ENCODE measurements at regions not wholly inside any gene's neighbourhood (a gene's known extent, or its start where the extent isn't known, plus 50 kb on each side); places are given as distances from the start of the nearest gene placed in this dataset.
"Not testable (repeated sequence)": the region's sequence is repeated elsewhere in the genome, so short reads cannot be mapped to it uniquely, and the experiment has no call there.

DNA sequence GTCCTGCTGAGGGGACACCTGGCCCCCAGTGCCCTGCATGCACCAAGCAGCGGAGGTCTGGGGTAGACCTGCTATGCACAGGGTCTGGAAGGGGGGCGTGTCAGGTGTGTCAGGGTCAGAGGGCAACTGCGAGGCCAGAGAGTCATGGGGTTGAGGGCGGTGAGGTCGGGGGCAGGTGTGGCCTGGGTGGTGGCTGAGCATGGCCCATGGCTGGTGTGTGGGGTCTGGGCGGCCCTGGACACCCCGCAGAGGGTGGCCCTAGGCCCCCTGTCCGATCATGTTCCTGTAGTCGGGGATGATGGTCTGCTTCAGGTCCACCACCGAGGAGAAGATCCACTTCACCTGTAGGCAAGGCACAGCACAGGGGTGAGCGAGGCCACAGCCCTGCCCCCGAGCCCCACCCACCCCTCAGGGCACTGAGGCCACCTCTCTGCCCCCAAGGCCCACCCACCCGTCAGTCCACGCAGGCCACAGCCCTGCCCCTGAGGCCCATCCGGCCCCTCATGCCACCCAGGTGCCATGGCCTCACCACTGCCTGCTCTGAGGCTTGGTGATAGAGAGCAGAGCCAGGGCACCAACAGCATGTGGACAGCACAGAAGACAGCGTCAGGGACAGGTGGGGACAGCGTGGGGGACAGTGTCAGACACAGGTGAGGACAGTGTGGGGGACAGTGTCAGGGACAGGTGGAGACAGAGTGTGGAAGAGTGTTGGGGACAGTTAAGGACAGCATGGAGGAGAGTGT, 211.3 kb downstream of the TMEM121 start:
- no peaks in the 10 kb centered on the region for H3K4me1 ChIP-seq (replicated peaks in 1 of 2)
- no peak overlapping the region for H3K27ac ChIP-seq
- DNase-seq, result no peak
- H3K9me3 ChIP-seq (replicated peaks in 1 of 3), result no peaks in the 10 kb centered on the region
- intact Hi-C loops (cut with DNase I), result no loop called here
- TF ChIP-seq, protein P1, sequence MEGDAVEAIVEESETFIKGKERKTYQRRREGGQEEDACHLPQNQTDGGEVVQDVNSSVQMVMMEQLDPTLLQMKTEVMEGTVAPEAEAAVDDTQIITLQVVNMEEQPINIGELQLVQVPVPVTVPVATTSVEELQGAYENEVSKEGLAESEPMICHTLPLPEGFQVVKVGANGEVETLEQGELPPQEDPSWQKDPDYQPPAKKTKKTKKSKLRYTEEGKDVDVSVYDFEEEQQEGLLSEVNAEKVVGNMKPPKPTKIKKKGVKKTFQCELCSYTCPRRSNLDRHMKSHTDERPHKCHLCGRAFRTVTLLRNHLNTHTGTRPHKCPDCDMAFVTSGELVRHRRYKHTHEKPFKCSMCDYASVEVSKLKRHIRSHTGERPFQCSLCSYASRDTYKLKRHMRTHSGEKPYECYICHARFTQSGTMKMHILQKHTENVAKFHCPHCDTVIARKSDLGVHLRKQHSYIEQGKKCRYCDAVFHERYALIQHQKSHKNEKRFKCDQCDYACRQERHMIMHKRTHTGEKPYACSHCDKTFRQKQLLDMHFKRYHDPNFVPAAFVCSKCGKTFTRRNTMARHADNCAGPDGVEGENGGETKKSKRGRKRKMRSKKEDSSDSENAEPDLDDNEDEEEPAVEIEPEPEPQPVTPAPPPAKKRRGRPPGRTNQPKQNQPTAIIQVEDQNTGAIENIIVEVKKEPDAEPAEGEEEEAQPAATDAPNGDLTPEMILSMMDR (IDR thresholded peaks at IDR 0.05), result no peak
- no peak for TF ChIP-seq POLR2A (IDR thresholded peaks at IDR 0.05)
- no peak overlapping the region for H3K4me3 ChIP-seq
- H3K27me3 ChIP-seq, result no peaks in the 10 kb centered on the region
- H3K36me3 ChIP-seq (replicated peaks in 1 of 2), result no peaks in the 10 kb centered on the region
- WGBS, 4 donors, result 75 to 96% (median 82%) methylated on average over 2 to 17 of the region's 17 CpGs

DNA sequence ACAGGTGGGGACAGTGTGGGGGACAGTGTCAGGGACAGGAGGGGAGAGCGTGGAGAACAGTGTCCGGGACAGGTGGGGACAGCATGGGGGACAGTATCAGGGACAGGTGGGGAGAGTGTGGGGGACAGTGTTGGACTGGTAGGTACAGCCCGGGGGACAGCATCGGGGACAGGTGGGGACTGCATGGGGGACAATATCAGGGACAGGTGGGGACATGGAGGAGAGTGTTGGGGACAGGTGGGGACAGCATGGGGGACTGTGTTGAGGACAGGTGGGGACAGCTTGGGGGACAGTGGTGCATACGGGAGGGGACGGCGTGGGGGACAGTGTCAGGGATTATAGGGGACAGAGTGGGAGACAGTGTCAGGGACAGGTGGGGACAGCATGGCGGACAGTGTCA, 212.3 kb downstream of the TMEM121 start:
- Histone ChIP-seq H3K4me1 (replicated peaks in 1 of 2) (no peaks in the 10 kb centered on the region), H3K36me3 (replicated peaks in 1 of 2) (no peaks in the 10 kb centered on the region), H3K27me3 (no peaks in the 10 kb centered on the region), H3K27ac (no peak overlapping the region), H3K9me3 (replicated peaks in 1 of 3) (no peaks in the 10 kb centered on the region), H3K4me3 (no peak overlapping the region)
- TF ChIP-seq POLR2A (IDR thresholded peaks at IDR 0.05), result no peak
- TF ChIP-seq, protein P1 (IDR thresholded peaks at IDR 0.05), result no peak
- DNase-seq, result no peak
- 76 to 88% (median 84%) methylated on average over 8 of the region's 8 CpGs for WGBS, 4 donors
- intact Hi-C loops (cut with DNase I), result no loop called here

DNA sequence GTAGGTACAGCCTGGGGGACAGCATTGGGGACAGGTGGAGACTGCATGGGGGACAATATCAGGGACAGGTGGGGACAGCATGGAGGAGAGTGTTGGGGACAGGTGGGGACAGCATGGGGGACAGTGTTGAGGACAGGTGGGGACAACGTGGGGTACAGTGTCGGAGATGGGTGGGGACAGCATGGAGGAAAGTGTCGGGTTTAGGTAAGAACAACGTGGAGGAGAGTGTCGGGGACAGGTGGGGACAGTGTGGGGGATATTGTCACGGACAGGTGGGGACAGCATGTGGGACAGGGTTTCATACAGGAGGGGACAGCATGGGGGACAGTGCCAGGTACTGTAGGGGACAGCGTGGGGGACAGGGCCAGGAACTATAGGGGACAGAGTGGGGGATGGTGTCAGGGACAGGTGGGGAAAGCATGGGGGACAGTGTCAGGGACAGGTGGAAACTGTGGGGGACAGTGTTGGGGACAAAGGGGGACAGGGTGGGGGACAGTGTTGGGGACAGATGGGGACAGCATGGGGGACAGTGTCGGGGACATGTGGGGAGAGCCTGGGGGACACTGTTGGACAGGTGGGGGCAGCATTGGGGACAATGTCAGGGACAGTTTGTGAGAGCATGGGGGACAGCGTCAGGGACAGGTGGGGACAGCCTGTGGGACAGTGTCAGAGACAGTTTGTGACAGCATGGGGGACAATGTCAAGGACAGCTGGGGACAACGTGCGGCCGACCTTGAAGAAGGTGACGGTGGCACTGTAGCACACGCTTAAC, 213.1 kb downstream of the TMEM121 start:
- TF ChIP-seq POLR2A (IDR thresholded peaks at IDR 0.05), result no peak
- TF ChIP-seq, protein P1 (IDR thresholded peaks at IDR 0.05), result no peak
- WGBS, 4 donors, result 59 to 75% (median 67%) methylated on average over 13 to 14 of the region's 14 CpGs
- no peak overlapping the region for H3K27ac ChIP-seq
- no peaks in the 10 kb centered on the region for H3K36me3 ChIP-seq (replicated peaks in 1 of 2)
- no peaks in the 10 kb centered on the region for H3K9me3 ChIP-seq (replicated peaks in 1 of 3)
- intact Hi-C loops (cut with DNase I), result no loop called here
- DNase-seq, result no peak
- no peak overlapping the region for H3K4me3 ChIP-seq
- no peaks in the 10 kb centered on the region for H3K27me3 ChIP-seq
- no peaks in the 10 kb centered on the region for H3K4me1 ChIP-seq (replicated peaks in 1 of 2)

DNA sequence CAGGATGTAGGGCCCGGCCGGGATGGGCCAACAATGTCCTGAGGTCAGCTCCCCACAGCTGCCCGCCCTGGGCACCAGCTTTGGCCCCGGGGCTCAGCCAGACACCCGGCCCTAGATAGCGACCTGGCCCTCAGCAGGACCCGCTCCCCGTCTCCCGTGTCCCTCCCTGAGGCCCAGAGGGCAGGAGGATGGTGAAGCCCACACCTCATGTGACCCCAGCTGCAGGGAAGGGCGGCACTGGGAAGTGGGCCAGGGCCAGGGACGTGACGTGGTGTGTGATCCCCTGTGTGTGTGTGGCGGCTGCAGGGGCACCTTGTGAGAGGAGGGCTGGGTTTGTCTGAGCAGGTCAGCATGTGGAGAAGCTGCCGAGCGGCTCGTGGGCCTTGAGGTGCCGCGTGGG, 213.9 kb downstream of the TMEM121 start:
- 60 to 73% (median 71%) methylated on average over 7 to 17 of the region's 18 CpGs; no CpG with 5 or more reads in 1 of the 4 donors for WGBS, 4 donors
- H3K4me3 ChIP-seq; H3K9me3 ChIP-seq (replicated peaks in 1 of 3); DNase-seq; H3K27ac ChIP-seq; H3K36me3 ChIP-seq (replicated peaks in 1 of 2); intact Hi-C loops (cut with DNase I); H3K4me1 ChIP-seq (replicated peaks in 1 of 2); H3K27me3 ChIP-seq: not testable (repeated sequence)

DNA sequence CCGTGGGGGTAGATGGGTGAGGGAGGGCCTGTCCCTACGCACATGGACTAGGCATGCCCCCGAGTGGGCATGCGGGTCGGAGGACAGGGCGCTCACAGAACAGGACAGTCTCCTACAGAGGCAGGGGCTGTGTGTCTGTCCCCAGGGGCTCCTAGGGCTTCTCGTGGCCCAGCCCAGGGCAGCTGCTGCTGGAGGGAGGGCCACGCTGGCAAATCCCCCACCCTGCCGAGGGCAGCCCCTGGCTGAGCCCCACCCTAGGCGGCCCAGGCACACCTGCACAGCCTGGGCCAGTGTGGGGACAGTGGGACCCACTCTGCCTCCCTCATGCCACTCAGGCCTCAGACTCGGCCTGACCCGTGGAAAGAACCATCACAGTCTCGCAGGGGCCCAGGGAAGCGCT, 214.6 kb downstream of the TMEM121 start:
- intact Hi-C loops (cut with DNase I); H3K27me3 ChIP-seq; DNase-seq; H3K4me3 ChIP-seq; H3K36me3 ChIP-seq (replicated peaks in 1 of 2); H3K4me1 ChIP-seq (replicated peaks in 1 of 2); H3K27ac ChIP-seq; H3K9me3 ChIP-seq (replicated peaks in 1 of 3): not testable (repeated sequence)
- 66 to 68% methylated on average over 3 to 7 of the region's 14 CpGs; no CpG with 5 or more reads in 2 of the 4 donors for WGBS, 4 donors

DNA sequence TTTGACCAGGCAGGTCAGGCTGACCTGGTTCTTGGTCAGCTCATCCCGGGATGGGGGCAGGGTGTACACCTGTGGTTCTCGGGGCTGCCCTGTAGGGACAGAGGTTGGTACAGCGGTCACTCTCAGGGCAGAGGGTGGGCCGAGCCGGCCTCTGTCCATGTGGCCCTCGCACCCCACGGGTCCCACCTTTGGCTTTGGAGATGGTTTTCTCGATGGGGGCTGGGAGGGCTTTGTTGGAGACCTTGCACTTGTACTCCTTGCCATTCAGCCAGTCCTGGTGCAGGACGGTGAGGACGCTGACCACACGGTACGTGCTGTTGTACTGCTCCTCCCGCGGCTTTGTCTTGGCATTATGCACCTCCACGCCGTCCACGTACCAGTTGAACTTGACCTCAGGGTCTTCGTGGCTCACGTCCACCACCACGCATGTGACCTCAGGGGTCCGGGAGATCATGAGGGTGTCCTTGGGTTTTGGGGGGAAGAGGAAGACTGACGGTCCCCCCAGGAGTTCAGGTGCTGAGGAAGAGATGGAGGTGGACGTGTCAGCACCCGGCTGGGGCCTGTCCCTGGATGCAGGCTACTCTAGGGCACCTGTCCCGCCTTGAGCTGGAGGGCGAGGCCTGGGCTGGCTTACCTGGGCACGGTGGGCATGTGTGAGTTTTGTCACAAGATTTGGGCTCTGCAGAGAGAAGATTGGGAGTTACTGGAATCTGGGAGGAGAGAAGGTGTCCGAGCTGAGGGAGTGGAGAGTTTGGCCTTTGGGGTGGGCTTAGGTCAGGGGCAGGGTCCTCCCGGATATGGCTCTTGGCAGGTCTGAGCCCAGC, 215.5 kb downstream of the TMEM121 start:
- 82 to 87% (median 85%) methylated on average over 22 to 29 of the region's 29 CpGs for WGBS, 4 donors
- not testable (repeated sequence) for H3K4me3 ChIP-seq, DNase-seq

More for the DNA sequence above, 215.5 kb downstream of the TMEM121 start:
- H3K36me3 ChIP-seq (replicated peaks in 1 of 2); intact Hi-C loops (cut with DNase I); H3K9me3 ChIP-seq (replicated peaks in 1 of 3); H3K4me1 ChIP-seq (replicated peaks in 1 of 2); H3K27ac ChIP-seq; H3K27me3 ChIP-seq: not testable (repeated sequence)
